ENCODE measurements at regions not wholly inside any gene's neighbourhood (a gene's known extent, or its start where the extent isn't known, plus 50 kb on each side); places are given as distances from the start of the nearest gene placed in this dataset.

DNA sequence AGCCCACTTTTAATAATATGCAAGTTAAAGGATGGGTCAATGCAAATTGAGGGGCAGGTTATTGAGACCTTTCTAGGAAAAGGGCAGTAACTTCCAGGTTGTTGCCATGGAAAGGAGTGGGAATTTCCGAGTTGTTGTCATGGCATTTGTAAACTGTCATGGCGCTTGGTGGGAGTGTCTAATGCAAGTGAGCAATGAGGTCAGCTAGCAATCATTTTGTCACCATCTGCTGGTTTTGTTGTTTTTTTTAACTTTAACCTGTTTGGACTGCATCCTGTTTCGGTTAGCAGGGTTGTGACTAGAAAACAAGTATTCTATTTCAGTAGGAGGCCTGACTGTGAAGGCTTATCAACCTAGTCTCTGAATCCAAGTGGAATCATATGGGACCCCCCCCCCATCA is 85.8 kb upstream of the TSPAN11 start:
- TF ChIP-seq, protein P1, sequence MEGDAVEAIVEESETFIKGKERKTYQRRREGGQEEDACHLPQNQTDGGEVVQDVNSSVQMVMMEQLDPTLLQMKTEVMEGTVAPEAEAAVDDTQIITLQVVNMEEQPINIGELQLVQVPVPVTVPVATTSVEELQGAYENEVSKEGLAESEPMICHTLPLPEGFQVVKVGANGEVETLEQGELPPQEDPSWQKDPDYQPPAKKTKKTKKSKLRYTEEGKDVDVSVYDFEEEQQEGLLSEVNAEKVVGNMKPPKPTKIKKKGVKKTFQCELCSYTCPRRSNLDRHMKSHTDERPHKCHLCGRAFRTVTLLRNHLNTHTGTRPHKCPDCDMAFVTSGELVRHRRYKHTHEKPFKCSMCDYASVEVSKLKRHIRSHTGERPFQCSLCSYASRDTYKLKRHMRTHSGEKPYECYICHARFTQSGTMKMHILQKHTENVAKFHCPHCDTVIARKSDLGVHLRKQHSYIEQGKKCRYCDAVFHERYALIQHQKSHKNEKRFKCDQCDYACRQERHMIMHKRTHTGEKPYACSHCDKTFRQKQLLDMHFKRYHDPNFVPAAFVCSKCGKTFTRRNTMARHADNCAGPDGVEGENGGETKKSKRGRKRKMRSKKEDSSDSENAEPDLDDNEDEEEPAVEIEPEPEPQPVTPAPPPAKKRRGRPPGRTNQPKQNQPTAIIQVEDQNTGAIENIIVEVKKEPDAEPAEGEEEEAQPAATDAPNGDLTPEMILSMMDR (conservative IDR thresholded peaks at IDR 0.05) = no peak
- TF ChIP-seq EZH2 (IDR thresholded peaks at IDR 0.05; ENCODE audit: low read depth) = no peak

Data from PC-9 (cell line).